A549 (cell line): ENCODE measurements at regions not wholly inside any gene's neighbourhood (a gene's known extent, or its start where the extent isn't known, plus 50 kb on each side); places are given as distances from the start of the nearest gene placed in this dataset.

Experiments used
- ATAC-seq, 2 experiments: fragments of 200-7000 bp in 1 of 2; fragments of >200 bp in 1 of 2; cut with Nextera tagmentation in 1 of 2; cut with Tn5 transposase in 1 of 2; 3 replicates each; pipeline versions ENCODE4 v1.8.0 to v1.9.1; 2018 to 2020; ENCODE audit warnings: mild to moderate bottlenecking in 1 of 2, moderate library complexity in 1 of 2
- CTCF ChIA-PET: fragments of 300-600 bp; sonication (Branson Sonifier 250); formaldehyde crosslinking; extraction: SDS; loops from one replicate; lab custom pipeline; 2021; ENCODE audit warnings: antibody characterized with exemption, inconsistent platforms; lab: Yijun Ruan, JAX
- POLR2A ChIA-PET: fragments of 350-600 bp; formaldehyde crosslinking; extraction: SDS; loops from one replicate; lab custom pipeline; 2021; ENCODE audit warnings: antibody characterized with exemption, inconsistent platforms; lab: Yijun Ruan, JAX
- DNase-seq, 2 experiments: peaks; one replicate each; pipeline versions ENCODE4 v3.0.0 to v3.0.0-alpha.2; 2011 to 2016; ENCODE audit warnings: low read depth in 1 of 2, low spot score in 1 of 2
- FAIRE-seq: peaks from 2 replicates; lab custom pipeline; 2011; peaks lifted over from hg19 to GRCh38; lab: Jason Lieb, UNC
- H3K27ac ChIP-seq, 2 experiments: fragments of >200 bp; sonication (Bioruptor Twin); formaldehyde crosslinking; 3 replicates each; pipeline ENCODE4 v1.5.1; 2016 to 2017
- H3K4me1 ChIP-seq: fragments of >200 bp; sonication (Bioruptor Twin); formaldehyde crosslinking; 3 replicates; pipeline ENCODE4 v1.6.1; 2016
- H3K4me2 ChIP-seq: fragments of >200 bp; sonication (Bioruptor Twin); formaldehyde crosslinking; 3 replicates; pipeline ENCODE4 v1.6.1; 2016
- H3K4me3 ChIP-seq: fragments of >200 bp; sonication (Bioruptor Twin); formaldehyde crosslinking; 3 replicates; pipeline ENCODE4 v1.5.1; 2016
- H3K9me3 ChIP-seq: fragments of >200 bp; sonication (Bioruptor Twin); formaldehyde crosslinking; 3 replicates; pipeline ENCODE4 v1.6.1; 2016
- CHD4 ChIP-seq: fragments of 200-600 bp; sonication (generic); IDR thresholded peaks from 2 replicates; pipeline ENCODE4 v1.6.1; 2016; ENCODE audit warnings: antibody characterized with exemption, mild to moderate bottlenecking, borderline replicate concordance
- FOSB ChIP-seq: fragments of 250-450 bp; sonication (Bioruptor Pico); IDR thresholded peaks from 2 replicates; pipeline ENCODE4 v1.5.0; 2020; ENCODE audit warnings: mild to moderate bottlenecking, moderate library complexity
- HDAC2 ChIP-seq: fragments of 200-600 bp; sonication (generic); IDR thresholded peaks from 2 replicates; pipeline ENCODE4 v1.6.1; 2016
- HEYL ChIP-seq: fragments of 250-450 bp; sonication (Bioruptor Pico); IDR thresholded peaks from 2 replicates; pipeline ENCODE4 v1.8.0; 2021; ENCODE audit warnings: mild to moderate bottlenecking, moderate library complexity
- HOXA7 ChIP-seq: fragments of 250-450 bp; sonication (Bioruptor Pico); IDR thresholded peaks from 2 replicates; pipeline ENCODE4 v1.5.0; 2020; ENCODE audit warnings: mild to moderate bottlenecking, moderate library complexity
- JUNB ChIP-seq: fragments of >200 bp; sonication (Bioruptor Twin); formaldehyde crosslinking; IDR thresholded peaks from 2 replicates; pipeline ENCODE4 v1.6.1; 2016
- MAZ ChIP-seq: fragments of 150-350 bp; IDR thresholded peaks from 2 replicates; pipeline ENCODE4 v1.6.1; 2014; ENCODE audit warnings: antibody characterized with exemption, low read depth, low read length, borderline replicate concordance
- MYC ChIP-seq: IDR thresholded peaks from 2 replicates; pipeline ENCODE4 v1.6.1; 2012; ENCODE audit warnings: mild to moderate bottlenecking, inconsistent platforms, low read length, improper control_type of control experiment, borderline replicate concordance
- NFE2L2 ChIP-seq: fragments of 150-350 bp; conservative IDR thresholded peaks from 2 replicates; pipeline ENCODE4 v1.6.1; 2014; ENCODE audit warnings: low read length
- RAD21 ChIP-seq, 2 experiments: fragments of >200 bp in 1 of 2; sonication (Bioruptor Twin) in 1 of 2; formaldehyde crosslinking in 1 of 2; IDR thresholded peaks in 1 of 2; conservative IDR thresholded peaks in 1 of 2; 2 replicates in 1 of 2; 3 replicates in 1 of 2; pipeline ENCODE4 v1.6.1; 2012 to 2018; ENCODE audit warnings: inconsistent platforms in 1 of 2
- RCOR1 ChIP-seq: fragments of 150-350 bp; IDR thresholded peaks from 2 replicates; pipeline ENCODE4 v1.6.1; 2014; ENCODE audit warnings: antibody characterized with exemption, low read length, low read depth
- RNF2 ChIP-seq: fragments of 200-600 bp; sonication (generic); IDR thresholded peaks from 2 replicates; pipeline ENCODE4 v1.6.1; 2016; ENCODE audit warnings: low read depth, mild to moderate bottlenecking, antibody characterized with exemption, moderate library complexity, borderline replicate concordance
- TP53 ChIP-seq: fragments of 250-450 bp; sonication (Bioruptor Pico); IDR thresholded peaks from 2 replicates; pipeline ENCODE4 v1.5.0; 2021; ENCODE audit warnings: mild to moderate bottlenecking, moderate library complexity
- ZFP36 ChIP-seq: fragments of 450-650 bp; IDR thresholded peaks from 2 replicates; pipeline ENCODE4 v1.6.1; 2014; ENCODE audit warnings: borderline replicate concordance; ENCODE audit not compliant: partially characterized antibody
- ZSCAN20 ChIP-seq: fragments of 250-450 bp; sonication (Bioruptor Pico); IDR thresholded peaks from 2 replicates; pipeline ENCODE4 v1.8.0; 2022; ENCODE audit warnings: mild to moderate bottlenecking, moderate library complexity
- TF ChIP-seq, protein P1 (sequence below): fragments of 150-350 bp; IDR thresholded peaks from 2 replicates; pipeline ENCODE4 v1.6.1; 2014; ENCODE audit warnings: low read depth, mild to moderate bottlenecking, low read length
- TF ChIP-seq, protein P2 (sequence below): fragments of 250-450 bp; sonication (Bioruptor Pico); IDR thresholded peaks from 2 replicates; pipeline ENCODE4 v1.5.0; 2021; ENCODE audit warnings: mild to moderate bottlenecking, moderate library complexity, borderline replicate concordance
- TF ChIP-seq, protein P3 (sequence below): IDR thresholded peaks from 2 replicates; pipeline ENCODE4 v1.6.1; 2012; ENCODE audit warnings: low read depth, borderline replicate concordance
- TF ChIP-seq, protein P4 (sequence below): fragments of >200 bp; sonication (Bioruptor Twin); formaldehyde crosslinking; IDR thresholded peaks from 3 replicates; pipeline ENCODE4 v1.5.1; 2016
- TF ChIP-seq, protein P5 (sequence below): fragments of >200 bp; sonication (Bioruptor Twin); formaldehyde crosslinking; IDR thresholded peaks from 3 replicates; pipeline ENCODE4 v1.6.1; 2016
- TF ChIP-seq, protein P6 (sequence below): fragments of 250-450 bp; sonication (Bioruptor Pico); IDR thresholded peaks from 2 replicates; pipeline ENCODE4 v1.5.0; 2020; ENCODE audit warnings: low read depth, mild to moderate bottlenecking, moderate library complexity

DNA sequence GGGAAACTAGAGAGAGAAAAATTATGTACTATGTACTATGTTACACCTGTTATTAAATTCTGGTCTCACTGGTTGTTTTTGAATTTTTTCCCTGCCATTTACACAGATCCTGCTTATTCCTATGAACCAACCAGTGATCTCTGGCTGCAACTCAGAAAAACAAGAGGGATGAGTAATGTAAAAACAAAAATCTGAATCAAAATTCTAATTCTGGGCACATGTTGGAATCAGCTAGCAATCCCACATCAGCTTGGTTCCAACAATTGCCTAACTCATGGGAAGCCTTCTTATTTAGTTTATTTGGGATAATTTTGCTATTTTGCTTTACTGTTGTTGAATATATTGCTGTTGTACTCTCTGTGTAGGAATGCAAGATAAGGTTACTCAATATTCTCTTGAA, 78.3 kb downstream of the PLK2 start:
- H3K9me3 ChIP-seq, result peaks cover 15% of the 10 kb centered on the region
- CTCF ChIA-PET, result interaction anchor here (0.7 kb wide), 1 partner anchor 12 kb away, joined by 3 read pairs; no protein-coding TSS in a partner anchor
- no peak for FAIRE-seq

DNA sequence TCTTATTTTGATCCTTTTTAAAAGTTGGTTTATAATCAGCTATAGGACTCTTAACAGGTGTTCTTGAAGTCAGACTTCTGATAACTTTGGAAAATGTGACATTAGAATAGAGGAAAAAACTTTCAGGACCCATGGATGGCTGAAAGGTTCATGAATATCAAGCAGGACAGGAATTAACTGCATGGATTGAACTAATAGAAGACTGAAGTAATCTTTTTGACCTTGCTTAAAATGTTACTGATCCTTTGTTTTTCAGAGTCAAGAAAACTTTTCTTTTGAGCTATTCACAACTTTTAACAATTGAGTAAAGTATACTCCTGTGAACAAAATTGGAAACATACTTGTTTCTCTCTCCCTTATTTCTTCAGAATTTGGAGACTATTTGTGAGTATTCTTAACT, 79.2 kb downstream of the PLK2 start:
- no peak overlapping the region for H3K27ac ChIP-seq
- H3K4me1 ChIP-seq, result no peaks in the 10 kb centered on the region
- TF ChIP-seq ZFP36, result no peak
- no peak for TF ChIP-seq JUNB
- no peak for TF ChIP-seq RNF2
- no peak for TF ChIP-seq MYC
- peaks cover 15% of the 10 kb centered on the region for H3K9me3 ChIP-seq
- no peak overlapping the region for H3K4me3 ChIP-seq
- H3K4me2 ChIP-seq, result no peak overlapping the region
- ChIA-PET POLR2A (no interaction called here), CTCF (no interaction called here)
- FAIRE-seq, result no peak
- DNase-seq, result no peak
- no peak for ATAC-seq

More for the DNA sequence above, 78.3 kb downstream of the PLK2 start:
- Histone ChIP-seq H3K27ac (no peak overlapping the region), H3K4me1 (no peaks in the 10 kb centered on the region), H3K4me2 (no peak overlapping the region), H3K4me3 (no peak overlapping the region)
- TF ChIP-seq, protein P1, sequence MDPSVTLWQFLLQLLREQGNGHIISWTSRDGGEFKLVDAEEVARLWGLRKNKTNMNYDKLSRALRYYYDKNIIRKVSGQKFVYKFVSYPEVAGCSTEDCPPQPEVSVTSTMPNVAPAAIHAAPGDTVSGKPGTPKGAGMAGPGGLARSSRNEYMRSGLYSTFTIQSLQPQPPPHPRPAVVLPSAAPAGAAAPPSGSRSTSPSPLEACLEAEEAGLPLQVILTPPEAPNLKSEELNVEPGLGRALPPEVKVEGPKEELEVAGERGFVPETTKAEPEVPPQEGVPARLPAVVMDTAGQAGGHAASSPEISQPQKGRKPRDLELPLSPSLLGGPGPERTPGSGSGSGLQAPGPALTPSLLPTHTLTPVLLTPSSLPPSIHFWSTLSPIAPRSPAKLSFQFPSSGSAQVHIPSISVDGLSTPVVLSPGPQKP, result no peak
- TF ChIP-seq ZSCAN20, result no peak
- TF ChIP-seq, protein P2, sequence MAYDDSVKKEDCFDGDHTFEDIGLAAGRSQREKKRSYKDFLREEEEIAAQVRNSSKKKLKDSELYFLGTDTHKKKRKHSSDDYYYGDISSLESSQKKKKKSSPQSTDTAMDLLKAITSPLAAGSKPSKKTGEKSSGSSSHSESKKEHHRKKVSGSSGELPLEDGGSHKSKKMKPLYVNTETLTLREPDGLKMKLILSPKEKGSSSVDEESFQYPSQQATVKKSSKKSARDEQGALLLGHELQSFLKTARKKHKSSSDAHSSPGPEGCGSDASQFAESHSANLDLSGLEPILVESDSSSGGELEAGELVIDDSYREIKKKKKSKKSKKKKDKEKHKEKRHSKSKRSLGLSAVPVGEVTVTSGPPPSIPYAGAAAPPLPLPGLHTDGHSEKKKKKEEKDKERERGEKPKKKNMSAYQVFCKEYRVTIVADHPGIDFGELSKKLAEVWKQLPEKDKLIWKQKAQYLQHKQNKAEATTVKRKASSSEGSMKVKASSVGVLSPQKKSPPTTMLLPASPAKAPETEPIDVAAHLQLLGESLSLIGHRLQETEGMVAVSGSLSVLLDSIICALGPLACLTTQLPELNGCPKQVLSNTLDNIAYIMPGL (CRISPR knock-in tag), result no peak
- TF ChIP-seq NFE2L2, result no peak
- TF ChIP-seq RCOR1, result no peak
- no peak for TF ChIP-seq RAD21 (conservative IDR thresholded peaks at IDR 0.05 in 1 of 2, IDR thresholded peaks at IDR 0.05 in 1 of 2)
- TF ChIP-seq HEYL (CRISPR knock-in tag), result no peak
- TF ChIP-seq, protein P3, sequence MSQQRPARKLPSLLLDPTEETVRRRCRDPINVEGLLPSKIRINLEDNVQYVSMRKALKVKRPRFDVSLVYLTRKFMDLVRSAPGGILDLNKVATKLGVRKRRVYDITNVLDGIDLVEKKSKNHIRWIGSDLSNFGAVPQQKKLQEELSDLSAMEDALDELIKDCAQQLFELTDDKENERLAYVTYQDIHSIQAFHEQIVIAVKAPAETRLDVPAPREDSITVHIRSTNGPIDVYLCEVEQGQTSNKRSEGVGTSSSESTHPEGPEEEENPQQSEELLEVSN, result no peak
- TF ChIP-seq HDAC2, result no peak
- TF ChIP-seq, protein P4, sequence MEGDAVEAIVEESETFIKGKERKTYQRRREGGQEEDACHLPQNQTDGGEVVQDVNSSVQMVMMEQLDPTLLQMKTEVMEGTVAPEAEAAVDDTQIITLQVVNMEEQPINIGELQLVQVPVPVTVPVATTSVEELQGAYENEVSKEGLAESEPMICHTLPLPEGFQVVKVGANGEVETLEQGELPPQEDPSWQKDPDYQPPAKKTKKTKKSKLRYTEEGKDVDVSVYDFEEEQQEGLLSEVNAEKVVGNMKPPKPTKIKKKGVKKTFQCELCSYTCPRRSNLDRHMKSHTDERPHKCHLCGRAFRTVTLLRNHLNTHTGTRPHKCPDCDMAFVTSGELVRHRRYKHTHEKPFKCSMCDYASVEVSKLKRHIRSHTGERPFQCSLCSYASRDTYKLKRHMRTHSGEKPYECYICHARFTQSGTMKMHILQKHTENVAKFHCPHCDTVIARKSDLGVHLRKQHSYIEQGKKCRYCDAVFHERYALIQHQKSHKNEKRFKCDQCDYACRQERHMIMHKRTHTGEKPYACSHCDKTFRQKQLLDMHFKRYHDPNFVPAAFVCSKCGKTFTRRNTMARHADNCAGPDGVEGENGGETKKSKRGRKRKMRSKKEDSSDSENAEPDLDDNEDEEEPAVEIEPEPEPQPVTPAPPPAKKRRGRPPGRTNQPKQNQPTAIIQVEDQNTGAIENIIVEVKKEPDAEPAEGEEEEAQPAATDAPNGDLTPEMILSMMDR, result no peak
- TF ChIP-seq ZFP36, result no peak
- no peak for TF ChIP-seq HOXA7 (CRISPR knock-in tag)
- no peak for TF ChIP-seq RNF2
- TF ChIP-seq CHD4, result no peak
- TF ChIP-seq, protein P5, sequence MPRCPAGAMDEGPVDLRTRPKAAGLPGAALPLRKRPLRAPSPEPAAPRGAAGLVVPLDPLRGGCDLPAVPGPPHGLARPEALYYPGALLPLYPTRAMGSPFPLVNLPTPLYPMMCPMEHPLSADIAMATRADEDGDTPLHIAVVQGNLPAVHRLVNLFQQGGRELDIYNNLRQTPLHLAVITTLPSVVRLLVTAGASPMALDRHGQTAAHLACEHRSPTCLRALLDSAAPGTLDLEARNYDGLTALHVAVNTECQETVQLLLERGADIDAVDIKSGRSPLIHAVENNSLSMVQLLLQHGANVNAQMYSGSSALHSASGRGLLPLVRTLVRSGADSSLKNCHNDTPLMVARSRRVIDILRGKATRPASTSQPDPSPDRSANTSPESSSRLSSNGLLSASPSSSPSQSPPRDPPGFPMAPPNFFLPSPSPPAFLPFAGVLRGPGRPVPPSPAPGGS, result no peak
- no peak for TF ChIP-seq FOSB (CRISPR knock-in tag)
- TF ChIP-seq TP53, result no peak
- TF ChIP-seq, protein P6, sequence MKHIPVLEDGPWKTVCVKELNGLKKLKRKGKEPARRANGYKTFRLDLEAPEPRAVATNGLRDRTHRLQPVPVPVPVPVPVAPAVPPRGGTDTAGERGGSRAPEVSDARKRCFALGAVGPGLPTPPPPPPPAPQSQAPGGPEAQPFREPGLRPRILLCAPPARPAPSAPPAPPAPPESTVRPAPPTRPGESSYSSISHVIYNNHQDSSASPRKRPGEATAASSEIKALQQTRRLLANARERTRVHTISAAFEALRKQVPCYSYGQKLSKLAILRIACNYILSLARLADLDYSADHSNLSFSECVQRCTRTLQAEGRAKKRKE, result no peak
- TF ChIP-seq MAZ, result no peak
- ATAC-seq (no peak), DNase-seq (no peak)
- POLR2A ChIA-PET, result no interaction called here
